Fibroblast of pulmonary artery (primary cell): ENCODE measurements at regions not wholly inside any gene's neighbourhood (a gene's known extent, or its start where the extent isn't known, plus 50 kb on each side); places are given as distances from the start of the nearest gene placed in this dataset.

Experiments used
- DNase-seq: peaks from one replicate; pipeline ENCODE4 v3.0.0-alpha.2; 2010; ENCODE audit warnings: low read depth
- H3K4me3 ChIP-seq: replicated peaks from 2 replicates; pipeline ENCODE4 v1.5.1; 2011; ENCODE audit warnings: low read depth, mild to moderate bottlenecking, control low read depth, low read length, moderate library complexity
- TF ChIP-seq, protein P1 (sequence below): IDR thresholded peaks from 2 replicates; pipeline ENCODE4 v1.5.1; 2011; ENCODE audit warnings: mild to moderate bottlenecking, control low read depth, low read length, inconsistent platforms; ENCODE audit errors: missing control alignments

DNA sequence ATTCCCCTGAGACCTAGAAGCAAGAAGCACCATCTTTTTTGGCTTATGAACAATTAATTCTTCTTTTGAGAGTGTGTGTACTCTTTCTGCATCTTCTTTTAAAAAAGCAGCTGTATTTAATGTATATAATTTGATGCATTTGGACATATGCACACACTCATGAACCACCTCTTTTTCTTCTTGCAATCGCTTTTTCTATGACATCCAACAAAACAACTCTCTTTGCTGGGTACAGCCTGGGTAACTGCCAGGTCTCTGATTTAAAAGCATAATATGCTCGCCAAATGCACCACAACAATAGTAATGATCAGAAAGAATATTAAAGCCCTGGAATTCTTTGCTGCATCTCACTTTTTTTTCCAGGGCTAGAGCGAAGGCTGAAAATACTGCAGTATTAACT lies 97.3 kb downstream of the HAPSTR1 start:
- no peak for DNase-seq
- no peak overlapping the region for H3K4me3 ChIP-seq
- TF ChIP-seq, protein P1, sequence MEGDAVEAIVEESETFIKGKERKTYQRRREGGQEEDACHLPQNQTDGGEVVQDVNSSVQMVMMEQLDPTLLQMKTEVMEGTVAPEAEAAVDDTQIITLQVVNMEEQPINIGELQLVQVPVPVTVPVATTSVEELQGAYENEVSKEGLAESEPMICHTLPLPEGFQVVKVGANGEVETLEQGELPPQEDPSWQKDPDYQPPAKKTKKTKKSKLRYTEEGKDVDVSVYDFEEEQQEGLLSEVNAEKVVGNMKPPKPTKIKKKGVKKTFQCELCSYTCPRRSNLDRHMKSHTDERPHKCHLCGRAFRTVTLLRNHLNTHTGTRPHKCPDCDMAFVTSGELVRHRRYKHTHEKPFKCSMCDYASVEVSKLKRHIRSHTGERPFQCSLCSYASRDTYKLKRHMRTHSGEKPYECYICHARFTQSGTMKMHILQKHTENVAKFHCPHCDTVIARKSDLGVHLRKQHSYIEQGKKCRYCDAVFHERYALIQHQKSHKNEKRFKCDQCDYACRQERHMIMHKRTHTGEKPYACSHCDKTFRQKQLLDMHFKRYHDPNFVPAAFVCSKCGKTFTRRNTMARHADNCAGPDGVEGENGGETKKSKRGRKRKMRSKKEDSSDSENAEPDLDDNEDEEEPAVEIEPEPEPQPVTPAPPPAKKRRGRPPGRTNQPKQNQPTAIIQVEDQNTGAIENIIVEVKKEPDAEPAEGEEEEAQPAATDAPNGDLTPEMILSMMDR, result no peak

DNA sequence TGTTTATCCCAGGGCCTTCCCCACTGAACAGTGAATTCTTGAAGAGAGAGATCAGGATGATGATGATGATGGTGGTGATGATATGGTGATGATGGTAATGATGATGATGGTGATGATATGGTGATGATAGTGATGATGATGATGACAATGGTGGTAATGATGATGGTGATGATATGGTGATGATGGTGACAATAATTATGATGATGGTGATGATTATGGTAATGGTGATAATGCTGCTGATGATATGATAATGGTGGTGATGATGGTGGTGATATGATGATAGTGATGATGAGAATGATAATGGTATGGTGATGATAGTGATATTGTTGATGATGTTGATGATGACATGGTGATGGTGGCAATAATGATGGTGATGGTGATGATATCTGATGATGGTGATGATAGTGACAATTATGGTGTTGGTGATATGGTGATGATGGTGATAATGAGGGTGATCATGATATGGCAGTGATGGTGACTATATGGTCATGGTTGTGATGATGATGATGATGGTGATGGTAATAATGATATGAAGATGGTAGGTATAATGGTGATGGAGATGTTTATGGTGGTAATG lies 99.9 kb downstream of the HAPSTR1 start:
- TF ChIP-seq, protein P1, result no peak
- DNase-seq, result no peak
- no peak overlapping the region for H3K4me3 ChIP-seq

DNA sequence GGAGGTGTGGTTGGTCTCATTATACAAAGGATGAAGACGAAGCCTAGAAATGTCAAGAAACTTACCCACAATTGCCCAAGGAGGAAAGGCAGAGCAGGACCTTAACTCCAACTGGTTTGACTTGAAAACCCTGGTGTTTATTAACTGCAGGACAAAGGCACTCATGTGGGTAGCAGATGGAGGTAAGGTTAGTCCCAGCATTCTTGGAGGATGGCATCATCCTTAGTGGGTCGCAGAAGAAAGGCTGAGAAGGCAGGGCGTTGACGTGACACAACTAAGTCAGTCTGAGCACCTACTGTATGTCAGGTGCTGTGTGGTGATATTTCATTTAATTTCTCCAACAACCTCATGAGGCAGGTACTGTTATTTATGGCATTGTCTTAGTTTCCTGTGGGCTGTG lies 101.3 kb downstream of the HAPSTR1 start:
- H3K4me3 ChIP-seq, result no peak overlapping the region
- DNase-seq, result no peak
- TF ChIP-seq, protein P1, result no peak

DNA sequence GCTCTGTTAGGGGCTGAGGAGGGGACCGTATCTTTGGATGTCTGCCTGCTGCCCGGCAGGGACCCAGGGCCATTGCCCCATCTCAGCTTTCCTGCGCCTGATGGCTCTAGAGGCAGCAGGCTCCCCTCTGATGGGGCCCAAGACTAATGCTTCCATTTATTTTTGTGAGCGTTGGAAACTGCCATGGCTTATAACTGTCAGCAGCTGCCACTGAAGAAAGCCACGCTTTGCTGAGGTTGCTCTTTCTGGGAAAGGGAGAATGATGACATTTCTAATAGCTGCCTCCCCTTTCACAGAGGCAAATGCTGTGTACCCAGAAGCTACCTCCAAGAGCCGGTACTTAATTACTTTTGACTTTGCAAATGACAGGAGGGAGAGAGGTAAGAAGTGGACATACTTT lies 103.8 kb downstream of the HAPSTR1 start:
- H3K4me3 ChIP-seq, result no peak overlapping the region
- DNase-seq, result no peak
- TF ChIP-seq, protein P1, result no peak

DNA sequence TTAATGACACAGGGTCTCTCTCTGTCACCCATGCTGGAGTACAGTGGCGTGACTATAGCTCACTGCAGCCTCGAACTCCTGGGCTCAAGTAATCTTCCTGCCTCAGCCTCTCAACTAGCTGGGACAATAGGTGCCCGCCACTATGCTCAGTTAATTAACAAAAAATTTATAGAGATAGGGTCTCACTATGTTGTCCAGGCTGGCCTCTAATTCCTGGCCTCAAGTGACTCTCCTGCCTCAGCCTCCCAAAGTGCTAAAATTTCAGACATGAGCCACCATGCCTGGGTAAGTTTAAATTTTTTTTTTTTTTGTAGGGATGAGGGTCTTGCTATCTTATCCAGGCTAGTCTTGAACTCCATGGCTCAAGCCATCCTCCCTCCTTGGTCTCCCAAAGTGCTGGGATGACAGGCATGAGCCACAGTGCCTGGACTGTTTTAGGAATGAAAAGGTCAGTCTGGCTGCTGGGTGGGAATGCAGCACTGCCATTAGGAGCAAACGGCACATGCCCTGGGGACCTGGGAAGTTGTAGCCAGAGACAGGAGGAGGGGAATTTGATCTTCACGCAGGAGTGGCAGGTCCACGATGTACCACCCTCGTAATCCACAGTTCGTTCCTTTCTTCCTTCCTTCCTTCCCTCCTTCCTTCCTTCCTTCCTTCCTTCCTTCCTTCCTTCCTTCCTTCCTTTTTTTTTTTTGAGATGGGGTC lies 106.7 kb downstream of the HAPSTR1 start:
- DNase-seq, result no peak
- TF ChIP-seq, protein P1, result no peak
- no peak overlapping the region for H3K4me3 ChIP-seq

DNA sequence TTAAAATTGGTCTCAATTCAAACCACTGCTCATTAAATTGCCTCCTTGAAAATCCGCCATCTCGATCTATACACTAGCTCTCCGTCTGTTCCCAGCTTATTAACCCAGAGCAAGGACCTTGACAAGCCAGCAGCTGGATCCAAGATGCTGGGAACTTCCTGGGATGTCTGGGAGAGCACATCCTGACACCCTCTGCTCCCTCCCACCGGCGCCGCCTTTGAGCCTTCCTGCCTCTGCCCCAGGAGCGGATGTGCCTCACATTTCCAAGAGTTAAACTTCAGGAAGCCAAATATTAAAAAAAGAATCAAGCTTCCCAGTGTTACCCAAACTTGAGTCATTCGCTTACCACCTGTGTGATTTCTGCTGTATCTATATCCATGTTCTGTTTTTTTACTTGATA lies 107.9 kb downstream of the HAPSTR1 start:
- no peak for DNase-seq
- no peak overlapping the region for H3K4me3 ChIP-seq
- TF ChIP-seq, protein P1, result no peak

DNA sequence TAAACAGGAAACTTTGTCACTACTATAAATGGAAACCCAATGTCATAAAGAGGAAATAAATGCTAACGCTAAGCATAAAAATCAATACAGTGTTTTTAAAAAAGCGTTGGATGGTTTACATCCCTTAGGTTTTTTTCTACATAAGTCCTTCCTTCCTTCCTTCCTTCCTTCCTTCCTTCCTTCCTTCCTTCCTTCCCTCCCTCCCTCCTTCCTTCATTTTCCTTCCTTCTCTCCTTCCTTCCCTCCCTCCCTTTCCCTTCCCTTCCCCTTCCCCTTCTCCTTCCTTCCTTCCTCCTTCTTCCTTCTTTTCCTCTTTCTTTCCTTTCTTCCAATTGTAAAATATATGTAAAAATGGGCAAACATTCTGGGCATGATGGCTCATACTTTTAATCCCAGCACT lies 108.3 kb downstream of the HAPSTR1 start:
- no peak for DNase-seq
- TF ChIP-seq, protein P1, result no peak
- H3K4me3 ChIP-seq, result no peak overlapping the region
